ENCODE measurements at regions not wholly inside any gene's neighbourhood (a gene's known extent, or its start where the extent isn't known, plus 50 kb on each side); places are given as distances from the start of the nearest gene placed in this dataset.

GRCh38 chr2:48108455-48108854, 202.2 kb upstream of the FBXO11 start:
- ATAC-seq: no peak

GRCh38 chr2:48109491-48110204, 203.3 kb upstream of the FBXO11 start:
- ATAC-seq: no peak

GRCh38 chr2:48110492-48110891, 204.0 kb upstream of the FOXN2 start:
- ATAC-seq: no peak

GRCh38 chr2:48112911-48113680, 201.4 kb upstream of the FOXN2 start:
- ATAC-seq: peak; percentile 39

- no peak for ATAC-seq
These were observed 200.7 kb upstream of the FOXN2 start for GRCh38 chr2:48113767-48114166.

- ATAC-seq: peak; percentile 91
These were observed 200.2 kb upstream of the FOXN2 start for GRCh38 chr2:48114256-48114655.

- no peak for ATAC-seq
These were observed 198.0 kb upstream of the FOXN2 start for GRCh38 chr2:48116497-48116896.

- no peak for ATAC-seq
These were observed 195.6 kb upstream of the FOXN2 start for GRCh38 chr2:48118895-48119294.

GRCh38 chr2:48120112-48120511, 194.4 kb upstream of the FOXN2 start:
- no peak for ATAC-seq

GRCh38 chr2:48120759-48121242, 193.7 kb upstream of the FOXN2 start:
- no peak for ATAC-seq

- no peak for ATAC-seq
These were observed 192.3 kb upstream of the FOXN2 start for GRCh38 chr2:48122166-48122565.

- ATAC-seq: no peak
These were observed 189.9 kb upstream of the FOXN2 start for GRCh38 chr2:48124592-48124991.

- no peak for ATAC-seq
These were observed 188.3 kb upstream of the FOXN2 start for GRCh38 chr2:48126162-48126561.

- ATAC-seq: peak; percentile 37
These were observed 186.8 kb upstream of the FOXN2 start for GRCh38 chr2:48127612-48128191.

- ATAC-seq: no peak
These were observed 185.1 kb upstream of the FOXN2 start for GRCh38 chr2:48129293-48129950.

- no peak for ATAC-seq
These were observed 182.8 kb upstream of the FOXN2 start for GRCh38 chr2:48131539-48132270.

GRCh38 chr2:48132271-48132625, 182.2 kb upstream of the FOXN2 start:
- no peak for ATAC-seq

- ATAC-seq: no peak
These were observed 179.8 kb upstream of the FOXN2 start for GRCh38 chr2:48134704-48135103.

- ATAC-seq: no peak
These were observed 178.7 kb upstream of the FOXN2 start for GRCh38 chr2:48135797-48136196.

- no peak for ATAC-seq
These were observed 176.7 kb upstream of the FOXN2 start for GRCh38 chr2:48137829-48138228.

- no peak for ATAC-seq
These were observed 175.6 kb upstream of the FOXN2 start for GRCh38 chr2:48138898-48139297.

GRCh38 chr2:48140586-48140985, 173.9 kb upstream of the FOXN2 start:
- no peak for ATAC-seq

- no peak for ATAC-seq
These were observed 169.7 kb upstream of the FOXN2 start for GRCh38 chr2:48144777-48145176.
